Mesothelial cell of epicardium (in vitro differentiated cells): ENCODE measurements at regions not wholly inside any gene's neighbourhood (a gene's known extent, or its start where the extent isn't known, plus 50 kb on each side); places are given as distances from the start of the nearest gene placed in this dataset.

ENCODE experiments used
- DNase-seq, 2 experiments: peaks; one replicate each; pipeline ENCODE4 v3.0.0; 2021; ENCODE audit warnings: low spot score in 2 of 2; ENCODE audit not compliant: unreplicated experiment in 2 of 2
- H3K27ac Mint-ChIP-seq: 2 replicates; pipeline ENCODE4 v1.8.0; 2021; ENCODE audit warnings: mixed read lengths
- H3K27me3 Mint-ChIP-seq: 2 replicates; pipeline ENCODE4 v1.8.0; 2021; ENCODE audit warnings: low read depth, mixed read lengths
- H3K36me3 Mint-ChIP-seq: 2 replicates; pipeline ENCODE4 v1.8.0; 2021; ENCODE audit warnings: mixed read lengths
- H3K4me1 Mint-ChIP-seq: 2 replicates; pipeline ENCODE4 v1.8.0; 2021; ENCODE audit warnings: mixed read lengths
- H3K4me3 Mint-ChIP-seq: 2 replicates; pipeline ENCODE4 v1.8.0; 2021; ENCODE audit warnings: mild to moderate bottlenecking, moderate library complexity, mixed read lengths
- H3K9me3 Mint-ChIP-seq: 2 replicates; pipeline ENCODE4 v1.8.0; 2021; ENCODE audit warnings: mixed read lengths
- CTCF ChIP-seq: fragments of 200-600 bp; sonication (generic); IDR thresholded peaks from one replicate; pipeline ENCODE4 v1.5.0; 2021; ENCODE audit warnings: antibody characterized with exemption; ENCODE audit not compliant: unreplicated experiment

- Mint-ChIP-seq H3K4me3 (no peak overlapping the region), H3K27ac (peak overlapping the region; percentile 52), H3K36me3 (no peaks in the 10 kb centered on the region), H3K9me3 (peaks cover 19% of the 10 kb centered on the region), H3K27me3 (no peaks in the 10 kb centered on the region), H3K4me1 (peaks cover 43% of the 10 kb centered on the region)
- no peak for TF ChIP-seq CTCF
- DNase-seq = no peak
These were observed 310.0 kb upstream of the AADAT start for GRCh38 chr4:170399581-170400293.

- DNase-seq = no peak
- Mint-ChIP-seq H3K27ac (peak overlapping the region; percentile 41), H3K27me3 (no peaks in the 10 kb centered on the region), H3K36me3 (no peaks in the 10 kb centered on the region), H3K9me3 (peaks cover 10% of the 10 kb centered on the region), H3K4me3 (no peak overlapping the region), H3K4me1 (peaks cover 43% of the 10 kb centered on the region)
- TF ChIP-seq CTCF = no peak
These were observed 308.5 kb upstream of the AADAT start for GRCh38 chr4:170398218-170398617.

GRCh38 chr4:170395773-170396172 is 306.0 kb upstream of the AADAT start:
- TF ChIP-seq CTCF = no peak
- H3K36me3 Mint-ChIP-seq = no peaks in the 10 kb centered on the region
- no peak overlapping the region for H3K4me3 Mint-ChIP-seq
- no peak overlapping the region for H3K27ac Mint-ChIP-seq
- no peaks in the 10 kb centered on the region for H3K27me3 Mint-ChIP-seq
- no peaks in the 10 kb centered on the region for H3K9me3 Mint-ChIP-seq
- peaks cover 41% of the 10 kb centered on the region for H3K4me1 Mint-ChIP-seq
- no peak for DNase-seq

- Mint-ChIP-seq H3K9me3 (no peaks in the 10 kb centered on the region), H3K4me1 (peaks cover 17% of the 10 kb centered on the region), H3K36me3 (no peaks in the 10 kb centered on the region), H3K27me3 (no peaks in the 10 kb centered on the region), H3K4me3 (no peak overlapping the region), H3K27ac (peak overlapping the region; percentile 24)
- no peak for TF ChIP-seq CTCF
- no peak for DNase-seq
These were observed 301.4 kb upstream of the AADAT start for GRCh38 chr4:170391066-170391740.

GRCh38 chr4:170389411-170389810 is 299.7 kb upstream of the AADAT start:
- H3K4me1 Mint-ChIP-seq = peaks cover 15% of the 10 kb centered on the region
- H3K27me3 Mint-ChIP-seq = no peaks in the 10 kb centered on the region
- H3K9me3 Mint-ChIP-seq = peaks cover 7% of the 10 kb centered on the region
- H3K36me3 Mint-ChIP-seq = no peaks in the 10 kb centered on the region
- no peak overlapping the region for H3K4me3 Mint-ChIP-seq
- no peak for DNase-seq
- TF ChIP-seq CTCF = no peak
- no peak overlapping the region for H3K27ac Mint-ChIP-seq
